Neuronal stem cell (in vitro differentiated cells): ENCODE measurements at regions not wholly inside any gene's neighbourhood (a gene's known extent, or its start where the extent isn't known, plus 50 kb on each side); places are given as distances from the start of the nearest gene placed in this dataset.

ENCODE experiments used
- DNase-seq: peaks from one replicate; pipeline ENCODE4 v3.0.0-alpha.2; 2013; ENCODE audit warnings: low spot score
- H2AFZ ChIP-seq: one replicate; pipeline ENCODE4 v1.6.1; 2013; ENCODE audit warnings: mild to moderate bottlenecking, low read length, inconsistent platforms
- H2AK5ac ChIP-seq: 2 replicates; pipeline ENCODE4 v1.6.1; 2013; ENCODE audit warnings: low read depth, mild to moderate bottlenecking, inconsistent platforms, low read length, moderate library complexity, mixed read lengths
- H2BK120ac ChIP-seq: 2 replicates; pipeline ENCODE4 v1.6.1; 2013; ENCODE audit warnings: low read depth, mild to moderate bottlenecking, inconsistent platforms, low read length, moderate library complexity, mixed read lengths
- H2BK12ac ChIP-seq: one replicate; pipeline ENCODE4 v1.6.1; 2013; ENCODE audit warnings: low read length, inconsistent platforms
- H2BK15ac ChIP-seq: 2 replicates; pipeline ENCODE4 v1.6.1; 2013; ENCODE audit warnings: mild to moderate bottlenecking, low read length, inconsistent platforms, mixed read lengths
- H2BK5ac ChIP-seq: one replicate; pipeline ENCODE4 v1.6.1; 2013; ENCODE audit warnings: inconsistent platforms, mild to moderate bottlenecking, low read length, moderate library complexity
- H3K14ac ChIP-seq: one replicate; pipeline ENCODE4 v1.6.1; 2013; ENCODE audit warnings: low read length, inconsistent platforms
- H3K18ac ChIP-seq: 2 replicates; pipeline ENCODE4 v1.6.1; 2013; ENCODE audit warnings: low read length, inconsistent platforms
- H3K23ac ChIP-seq: 2 replicates; pipeline ENCODE4 v1.6.1; 2013; ENCODE audit warnings: low read depth, mild to moderate bottlenecking, mixed read lengths, low read length, inconsistent platforms; ENCODE audit not compliant: poor library complexity
- H3K27ac ChIP-seq: replicated peaks from 3 replicates; pipeline ENCODE4 v1.5.1; 2013; ENCODE audit warnings: low read length, inconsistent platforms
- H3K27me3 ChIP-seq, 3 experiments: 2 replicates each; pipeline ENCODE4 v1.6.1; 2013; ENCODE audit warnings: low read length in 3 of 3, mild to moderate bottlenecking in 2 of 3, inconsistent platforms in 1 of 3, low read depth in 1 of 3, mixed read lengths in 1 of 3, moderate library complexity in 1 of 3; ENCODE audit not compliant: control insufficient read depth in 3 of 3, insufficient read depth in 3 of 3
- H3K36me3 ChIP-seq, 2 donors: replicated peaks in 1 of 2; 2 replicates each; pipeline ENCODE4 v1.6.1; 2013; ENCODE audit warnings: low read length in 2 of 2; ENCODE audit not compliant: control insufficient read depth in 2 of 2, insufficient read depth in 2 of 2
- H3K4ac ChIP-seq: 2 replicates; pipeline ENCODE4 v1.6.1; 2013; ENCODE audit warnings: inconsistent platforms, mild to moderate bottlenecking, low read length, moderate library complexity
- H3K4me1 ChIP-seq, 2 donors: 1 replicate in 1 of 2; 2 replicates in 1 of 2; pipeline ENCODE4 v1.6.1; 2013; ENCODE audit warnings: low read length in 2 of 2, low read depth in 1 of 2; ENCODE audit not compliant: control insufficient read depth in 2 of 2, insufficient read depth in 1 of 2
- H3K4me2 ChIP-seq: one replicate; pipeline ENCODE4 v1.6.1; 2013; ENCODE audit warnings: mild to moderate bottlenecking, low read length, inconsistent platforms; ENCODE audit not compliant: insufficient read depth, poor library complexity, severe bottlenecking
- H3K4me3 ChIP-seq, 2 donors: 2 replicates each; pipeline ENCODE4 v1.5.1; 2013; ENCODE audit warnings: low read length in 2 of 2, mild to moderate bottlenecking in 2 of 2, inconsistent platforms in 1 of 2, moderate library complexity in 1 of 2
- H3K79me1 ChIP-seq: one replicate; pipeline ENCODE4 v1.6.1; 2013; ENCODE audit warnings: low read depth, mild to moderate bottlenecking, inconsistent platforms, low read length, moderate library complexity
- H3K9ac ChIP-seq: one replicate; pipeline ENCODE4 v1.6.1; 2013; ENCODE audit warnings: mild to moderate bottlenecking, low read depth, low read length, inconsistent platforms; ENCODE audit not compliant: poor library complexity
- H3K9me3 ChIP-seq, 2 donors: replicated peaks in 1 of 2; 2 replicates each; pipeline versions ENCODE3 to v1.6.1; 2013; ENCODE audit warnings: low read length in 2 of 2, mild to moderate bottlenecking in 2 of 2, inconsistent platforms in 1 of 2, low read depth in 1 of 2, mixed read lengths in 1 of 2, moderate library complexity in 1 of 2; ENCODE audit not compliant: control insufficient read depth in 2 of 2, insufficient read depth in 1 of 2
- H4K8ac ChIP-seq: one replicate; pipeline ENCODE4 v1.6.1; 2013; ENCODE audit warnings: low read depth, mild to moderate bottlenecking, inconsistent platforms, low read length, moderate library complexity
- H4K91ac ChIP-seq: one replicate; pipeline ENCODE4 v1.6.1; 2013; ENCODE audit warnings: low read length, low read depth, mild to moderate bottlenecking, inconsistent platforms; ENCODE audit not compliant: poor library complexity
- WGBS, 2 donors: extraction: QIAGEN DNeasy Blood & Tissue Kit; methylation state at CpG; one replicate each; pipeline ENCODE4 v1.1.7; 2013; ENCODE audit warnings: missing lambda C conversion rate in 2 of 2, mixed read lengths in 1 of 2; ENCODE audit not compliant: insufficient read length in 2 of 2, insufficient replicate concordance in 1 of 2; ENCODE audit errors: extremely low coverage in 2 of 2; 5-methylcytosine and 5-hydroxymethylcytosine counted together

DNA sequence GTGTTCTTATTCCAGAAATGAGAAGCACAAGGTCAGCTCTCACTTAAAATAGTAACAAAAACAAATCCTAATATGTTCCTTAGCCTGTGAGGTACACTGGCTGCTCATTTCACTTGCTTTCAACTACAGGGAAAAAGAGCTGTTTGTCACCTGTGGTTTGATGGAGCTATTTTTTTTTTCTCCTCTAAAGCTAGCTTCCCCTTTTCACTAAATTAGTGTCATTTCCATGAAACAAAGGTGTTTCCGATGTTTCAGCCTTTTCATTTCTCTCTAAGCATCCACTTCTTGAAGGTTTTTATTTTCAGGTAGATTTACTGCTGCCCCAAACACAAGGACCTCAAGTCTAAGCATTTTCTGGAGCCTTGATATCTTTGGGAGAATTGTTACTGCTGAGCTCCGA lies 148.6 kb downstream of the RBMX2 start:
- Histone ChIP-seq H3K18ac (no peak overlapping the region), H3K27ac (no peak overlapping the region), H2BK12ac (no peak overlapping the region), H3K79me1 (no peaks in the 10 kb centered on the region), H3K4me3 (no peak overlapping the region), H4K8ac (no peak overlapping the region), H3K23ac (no peak overlapping the region), H3K9ac (no peak overlapping the region), H3K9me3 (no peaks in the 10 kb centered on the region), H3K36me3 (no peaks in the 10 kb centered on the region), H2AK5ac (no peak overlapping the region), H2BK15ac (no peak overlapping the region), H3K27me3 (peaks cover 0 to 51% (median 0%) of the 10 kb centered on the region in 3 experiments), H2AFZ (no peak overlapping the region), H3K14ac (no peak overlapping the region), H2BK120ac (no peak overlapping the region), H3K4me2 (no peak overlapping the region), H3K4me1 (no peaks in the 10 kb centered on the region), H3K4ac (no peak overlapping the region), H2BK5ac (no peak overlapping the region), H4K91ac (no peak overlapping the region)
- WGBS, 2 donors: no CpG with 5 or more reads among the region's 2 CpGs
- DNase-seq: no peak

DNA sequence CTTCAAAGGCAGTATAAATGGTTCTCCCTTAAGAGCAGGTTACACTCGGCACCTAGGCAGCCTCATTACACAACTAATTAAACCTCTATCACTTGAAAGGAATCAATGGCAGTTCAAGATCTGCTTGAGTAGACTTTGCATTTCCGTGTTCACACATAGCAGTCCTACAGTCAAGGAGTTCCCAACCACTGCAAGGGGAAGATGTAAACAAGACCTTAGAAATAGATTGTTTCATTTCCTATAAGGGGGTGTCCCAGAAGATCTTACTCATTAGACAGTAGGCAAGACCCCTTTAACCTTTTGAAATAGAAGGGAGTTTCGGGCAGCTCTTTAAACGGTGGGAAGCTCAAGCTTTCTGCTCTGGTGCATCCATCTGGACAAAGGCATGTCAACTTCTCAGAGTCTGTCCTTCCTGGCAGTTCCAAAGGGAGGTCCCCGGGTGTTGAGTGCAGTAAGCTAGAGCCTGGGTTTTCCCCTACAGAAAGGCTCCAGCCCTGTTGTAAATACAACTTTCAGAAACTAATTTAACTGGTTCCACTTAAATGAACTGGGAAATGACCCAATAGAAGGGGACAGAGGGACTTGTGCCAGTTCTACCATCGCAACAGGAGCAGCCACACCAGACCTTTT lies 150.8 kb downstream of the RBMX2 start:
- H3K27me3 ChIP-seq: peaks cover 0 to 50% (median 0%) of the 10 kb centered on the region in 3 experiments
- H4K91ac ChIP-seq: no peak overlapping the region
- H4K8ac ChIP-seq: no peak overlapping the region
- H3K79me1 ChIP-seq: no peaks in the 10 kb centered on the region
- H3K4me3 ChIP-seq: no peak overlapping the region
- H2AK5ac ChIP-seq: no peak overlapping the region
- H2BK12ac ChIP-seq: no peak overlapping the region
- no peak overlapping the region for H3K18ac ChIP-seq
- H3K23ac ChIP-seq: no peak overlapping the region
- no peaks in the 10 kb centered on the region for H3K9me3 ChIP-seq
- H3K4me2 ChIP-seq: no peak overlapping the region
- H3K14ac ChIP-seq: no peak overlapping the region
- H2AFZ ChIP-seq: no peak overlapping the region
- no peaks in the 10 kb centered on the region for H3K4me1 ChIP-seq
- no peak overlapping the region for H2BK5ac ChIP-seq
- no peak overlapping the region for H2BK15ac ChIP-seq
- H2BK120ac ChIP-seq: no peak overlapping the region
- no peak overlapping the region for H3K4ac ChIP-seq
- no peak overlapping the region for H3K27ac ChIP-seq
- no peak overlapping the region for H3K9ac ChIP-seq
- DNase-seq: no peak
- WGBS, 2 donors: no CpG with 5 or more reads among the region's 6 CpGs
- no peaks in the 10 kb centered on the region for H3K36me3 ChIP-seq

DNA sequence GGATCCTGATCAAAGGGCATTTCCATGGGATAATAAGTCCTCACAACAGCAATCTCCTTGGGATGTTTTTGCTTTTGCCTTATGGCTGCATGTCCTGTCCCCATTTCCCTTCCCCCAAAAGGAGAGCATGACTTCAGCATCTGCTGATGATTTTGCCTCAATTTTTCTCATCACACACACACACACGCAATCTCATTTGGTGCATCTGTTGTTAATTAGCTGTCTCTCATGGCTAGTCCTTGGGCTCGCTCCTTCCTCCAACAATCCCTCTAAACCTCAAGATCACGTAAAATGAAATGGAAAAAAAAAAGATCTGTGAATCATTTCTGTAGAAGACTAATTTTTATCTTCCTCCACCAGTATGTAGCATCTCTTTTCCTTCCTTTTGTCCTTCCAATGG lies 153.6 kb downstream of the RBMX2 start:
- H3K18ac ChIP-seq: no peak overlapping the region
- no peak overlapping the region for H3K27ac ChIP-seq
- no peak overlapping the region for H2AK5ac ChIP-seq
- DNase-seq: no peak
- no peaks in the 10 kb centered on the region for H3K36me3 ChIP-seq
- H3K27me3 ChIP-seq: peaks cover 0 to 38% (median 0%) of the 10 kb centered on the region in 3 experiments
- no peaks in the 10 kb centered on the region for H3K9me3 ChIP-seq
- H3K9ac ChIP-seq: no peak overlapping the region
- no peak overlapping the region for H3K4me2 ChIP-seq
- no peaks in the 10 kb centered on the region for H3K4me1 ChIP-seq
- H2AFZ ChIP-seq: no peak overlapping the region
- no peak overlapping the region for H3K14ac ChIP-seq
- H4K91ac ChIP-seq: no peak overlapping the region
- no peak overlapping the region for H3K23ac ChIP-seq
- H2BK15ac ChIP-seq: no peak overlapping the region
- H3K79me1 ChIP-seq: no peaks in the 10 kb centered on the region
- no CpG with 5 or more reads among the region's 3 CpGs for WGBS, 2 donors
- no peak overlapping the region for H3K4me3 ChIP-seq
- no peak overlapping the region for H3K4ac ChIP-seq
- H2BK5ac ChIP-seq: no peak overlapping the region
- H4K8ac ChIP-seq: no peak overlapping the region
- no peak overlapping the region for H2BK120ac ChIP-seq
- H2BK12ac ChIP-seq: no peak overlapping the region

DNA sequence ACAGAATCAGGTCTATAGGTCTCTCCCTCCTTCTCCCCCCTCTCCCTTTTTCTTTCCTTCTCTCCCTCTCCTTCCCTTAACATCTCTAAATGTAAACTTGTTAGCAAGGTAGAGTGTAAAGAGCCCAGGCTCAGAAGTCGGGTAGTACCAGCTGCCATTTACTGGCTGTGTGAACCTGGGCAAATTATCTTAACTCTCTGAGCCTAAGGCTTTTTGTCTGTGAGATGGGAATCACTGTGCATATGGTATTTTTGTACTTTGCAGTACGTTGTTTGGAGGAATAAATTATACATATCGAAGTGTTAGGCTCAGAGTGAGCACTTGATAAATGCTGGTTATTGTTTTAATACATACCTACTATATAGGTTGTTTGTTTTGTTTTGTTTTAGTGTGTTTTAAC lies 154.0 kb downstream of the RBMX2 start:
- Histone ChIP-seq H3K27ac (no peak overlapping the region), H3K9ac (no peak overlapping the region), H2BK15ac (no peak overlapping the region), H3K79me1 (no peaks in the 10 kb centered on the region), H3K36me3 (no peaks in the 10 kb centered on the region), H3K9me3 (no peaks in the 10 kb centered on the region), H3K14ac (no peak overlapping the region), H4K91ac (no peak overlapping the region), H3K23ac (no peak overlapping the region), H2BK12ac (no peak overlapping the region), H3K4me2 (no peak overlapping the region), H2BK120ac (no peak overlapping the region), H2BK5ac (no peak overlapping the region), H3K4me1 (no peaks in the 10 kb centered on the region), H3K18ac (no peak overlapping the region), H3K4ac (no peak overlapping the region), H3K4me3 (no peak overlapping the region), H3K27me3 (peaks cover 0 to 34% (median 0%) of the 10 kb centered on the region in 3 experiments), H2AK5ac (no peak overlapping the region), H4K8ac (no peak overlapping the region), H2AFZ (no peak overlapping the region)
- no peak for DNase-seq
- WGBS, 2 donors: no CpG with 5 or more reads among the region's 3 CpGs
